ENCODE measurements at regions not wholly inside any gene's neighbourhood (a gene's known extent, or its start where the extent isn't known, plus 50 kb on each side); places are given as distances from the start of the nearest gene placed in this dataset.

DNA sequence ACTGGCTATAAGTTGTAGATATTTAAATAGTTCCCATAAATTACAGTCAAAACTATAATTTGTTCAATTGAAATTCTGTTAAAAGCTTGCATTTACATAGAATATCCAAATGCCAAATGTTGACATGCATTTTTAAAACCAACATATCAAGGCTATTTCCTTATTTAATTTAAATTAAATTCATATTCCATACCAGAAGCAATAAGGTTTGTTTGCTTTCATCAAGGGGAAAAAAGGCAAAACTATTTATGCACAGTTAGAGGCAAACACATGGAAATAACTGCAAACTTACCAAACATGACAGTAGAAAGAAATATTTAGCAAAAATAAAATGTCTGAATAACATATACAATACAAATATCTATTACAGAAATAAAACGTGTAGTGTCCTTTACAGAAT, 1581.2 kb upstream of the TENM4 start:
- no peak for DNase-seq (ENCODE audit: low spot score)

- DNase-seq (ENCODE audit: low spot score): no peak
These were observed 1569.8 kb upstream of the TENM4 start for GRCh38 chr11:81010631-81011030.

DNA sequence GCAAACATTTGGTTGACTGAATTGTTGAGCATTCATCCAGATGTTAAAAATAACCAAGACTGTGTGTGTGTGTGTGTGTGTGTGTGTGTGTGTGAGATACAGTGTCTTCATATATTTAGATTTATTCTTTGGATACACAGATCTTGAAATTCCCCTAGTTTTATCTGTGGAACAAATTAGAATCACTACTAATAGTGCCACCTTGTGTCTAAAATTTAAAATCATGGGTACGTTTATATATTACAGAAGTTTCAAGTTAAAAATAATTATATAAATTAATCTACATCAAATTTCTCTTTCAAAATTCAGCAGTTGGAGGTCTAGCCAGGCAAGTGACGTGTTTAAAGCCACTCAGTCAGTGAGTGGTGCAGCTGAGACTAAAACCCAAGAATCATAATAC, 1566.2 kb upstream of the TENM4 start:
- DNase-seq (ENCODE audit: low spot score): no peak

GRCh38 chr11:81005595-81005994, 1564.8 kb upstream of the TENM4 start:
- DNase-seq (ENCODE audit: low spot score): no peak

GRCh38 chr11:81004576-81004975, 1563.7 kb upstream of the TENM4 start:
- no peak for DNase-seq (ENCODE audit: low spot score)

GRCh38 chr11:81002374-81002773, 1561.5 kb upstream of the TENM4 start:
- DNase-seq (ENCODE audit: low spot score): no peak

GRCh38 chr11:81000735-81001134, 1559.9 kb upstream of the TENM4 start:
- DNase-seq (ENCODE audit: low spot score): no peak

DNA sequence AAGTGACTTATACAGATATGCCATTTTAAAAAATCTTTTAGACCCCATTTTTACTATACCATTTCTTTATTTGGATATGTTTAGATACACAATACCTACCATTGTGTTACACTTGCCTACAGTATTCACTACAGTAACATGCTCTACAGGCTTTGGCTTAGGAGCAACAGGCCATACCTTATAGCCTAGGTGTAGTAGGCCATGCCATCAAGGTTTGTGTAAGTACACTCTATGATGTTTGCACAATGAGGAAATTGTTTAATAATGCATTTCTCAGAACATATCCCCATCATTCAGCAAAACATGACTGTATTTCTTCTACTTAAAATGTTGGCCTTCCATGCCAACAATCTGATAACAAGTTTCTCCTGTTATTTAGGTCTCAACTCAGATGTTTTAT, 1559.5 kb upstream of the TENM4 start:
- DNase-seq (ENCODE audit: low spot score): no peak

- no peak for DNase-seq (ENCODE audit: low spot score)
These were observed 1554.7 kb upstream of the TENM4 start for GRCh38 chr11:80995523-80995922.

GRCh38 chr11:80993536-80993935, 1552.7 kb upstream of the TENM4 start:
- DNase-seq (ENCODE audit: low spot score): no peak

DNA sequence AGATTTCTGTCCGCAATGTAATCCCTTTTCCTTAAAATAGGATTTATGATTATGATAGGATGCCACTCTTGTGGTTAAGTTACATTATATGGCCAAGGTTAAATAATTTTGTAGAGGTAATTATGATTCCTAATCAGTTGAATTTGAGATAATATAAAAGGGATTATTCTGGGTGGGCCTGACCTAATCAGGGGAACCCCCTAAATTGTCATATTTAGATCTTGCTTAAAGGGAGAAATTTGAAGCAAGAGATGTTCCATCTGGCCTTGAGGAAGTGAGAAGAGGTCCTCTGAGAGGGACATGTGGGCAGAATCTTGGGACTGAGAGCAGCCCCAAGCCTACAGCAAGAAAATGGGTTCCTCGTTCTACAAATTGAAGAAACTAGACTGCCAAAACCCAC, 1550.1 kb upstream of the TENM4 start:
- no peak for DNase-seq (ENCODE audit: low spot score)

GRCh38 chr11:80987171-80987570, 1546.3 kb upstream of the TENM4 start:
- no peak for DNase-seq (ENCODE audit: low spot score)

DNA sequence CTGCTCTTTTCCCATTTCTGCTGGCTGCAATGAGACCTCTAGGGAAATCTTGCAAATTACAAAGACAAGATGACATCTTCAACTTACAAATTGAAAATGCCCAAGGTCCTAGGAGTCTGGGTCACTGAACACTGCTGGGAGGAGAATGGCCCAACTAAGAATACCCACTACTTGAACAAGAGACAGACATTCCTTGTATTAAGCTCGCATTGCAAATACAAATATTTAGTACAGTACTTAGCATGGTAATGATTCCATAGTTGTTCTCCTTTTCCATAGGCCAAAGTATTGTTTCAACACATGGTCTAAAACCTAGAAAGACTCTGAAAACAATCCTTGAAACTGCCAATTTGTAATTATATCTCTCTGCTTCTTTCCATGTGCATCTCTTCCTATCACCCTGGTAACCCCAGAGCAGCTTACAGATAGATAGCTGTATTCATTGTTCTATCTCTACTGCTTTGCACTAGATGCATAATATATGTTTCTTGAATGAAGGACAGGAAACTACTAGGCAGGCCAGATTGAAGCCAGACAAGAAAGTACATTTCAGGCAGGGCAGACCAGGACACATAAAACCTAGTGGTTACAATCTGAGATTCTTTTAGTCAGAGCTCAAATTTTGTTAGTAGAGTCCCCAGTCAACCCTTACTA, 1545.7 kb upstream of the TENM4 start:
- DNase-seq (ENCODE audit: low spot score): no peak

- no peak for DNase-seq (ENCODE audit: low spot score)
These were observed 1539.4 kb upstream of the TENM4 start for GRCh38 chr11:80980227-80980626.

DNA sequence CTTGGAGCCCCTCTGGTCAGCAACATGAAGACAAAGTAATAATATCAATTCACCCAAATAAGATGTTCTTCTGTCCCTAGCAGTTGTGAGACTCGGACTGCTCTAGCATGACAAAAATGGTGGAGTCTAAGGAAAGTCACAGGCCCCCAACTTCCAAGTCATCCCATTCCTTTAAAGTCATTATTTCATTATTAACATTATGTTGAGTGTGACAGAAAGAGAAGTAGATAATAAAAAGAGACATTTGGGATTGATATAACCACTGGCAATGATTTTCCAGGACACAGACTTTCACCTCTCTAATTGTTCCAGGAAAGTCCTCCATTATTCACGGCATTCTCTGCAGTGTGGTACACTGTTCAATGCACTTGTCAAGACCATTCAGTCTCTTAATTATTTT, 1533.0 kb upstream of the TENM4 start:
- no peak for DNase-seq (ENCODE audit: low spot score)

DNA sequence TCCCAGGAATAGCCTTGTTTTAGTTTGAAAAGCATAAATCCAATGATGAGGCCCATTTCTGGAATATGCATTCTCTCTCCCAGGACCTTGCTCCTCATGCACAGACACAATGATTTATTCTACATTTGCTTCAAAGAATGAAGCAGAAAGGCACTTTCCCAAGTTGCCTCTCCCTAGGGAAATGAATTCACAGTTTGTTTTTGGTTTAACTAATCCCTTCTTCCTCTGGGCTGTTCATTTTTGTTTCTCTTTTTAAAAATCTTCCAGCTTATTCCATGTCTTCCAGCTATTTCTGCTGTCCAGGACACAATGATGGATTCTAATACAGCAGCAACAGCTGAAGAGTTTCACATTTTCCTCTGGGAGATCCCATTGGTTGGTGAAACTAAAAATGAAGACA, 1529.2 kb upstream of the TENM4 start:
- no peak for DNase-seq (ENCODE audit: low spot score)

- DNase-seq (ENCODE audit: low spot score): no peak
These were observed 1526.8 kb upstream of the TENM4 start for GRCh38 chr11:80967649-80968048.

DNA sequence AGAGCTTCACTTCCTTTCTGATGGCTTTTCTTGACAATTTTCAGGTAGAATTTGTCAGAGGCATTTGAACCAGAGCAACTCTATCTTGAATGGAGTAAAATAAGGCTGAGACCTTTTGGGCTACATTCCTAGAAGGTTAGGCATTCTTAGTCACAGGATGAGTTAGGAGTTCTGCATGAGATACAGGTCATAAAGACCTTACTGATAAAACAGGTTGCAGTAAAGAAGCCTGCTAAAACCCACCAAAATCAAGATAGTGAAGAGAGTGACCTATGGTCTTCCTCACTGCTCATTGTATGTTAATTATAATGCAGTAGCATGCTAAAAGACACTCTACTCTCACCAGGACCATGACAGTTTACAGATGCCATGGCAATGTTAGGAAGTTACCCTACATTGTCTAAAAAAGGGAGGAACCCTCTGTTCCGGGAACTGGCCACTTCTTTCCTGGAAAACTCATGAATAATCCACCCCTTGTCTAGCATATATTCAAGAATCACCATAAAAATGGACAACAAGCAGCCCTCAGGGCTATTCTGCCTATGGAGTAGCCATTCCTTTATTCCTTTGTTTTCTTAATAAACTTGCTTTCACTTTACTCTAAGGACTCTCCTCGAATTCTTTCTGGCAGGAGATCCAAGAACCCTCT, 1519.7 kb upstream of the TENM4 start:
- no peak for DNase-seq (ENCODE audit: low spot score)

DNA sequence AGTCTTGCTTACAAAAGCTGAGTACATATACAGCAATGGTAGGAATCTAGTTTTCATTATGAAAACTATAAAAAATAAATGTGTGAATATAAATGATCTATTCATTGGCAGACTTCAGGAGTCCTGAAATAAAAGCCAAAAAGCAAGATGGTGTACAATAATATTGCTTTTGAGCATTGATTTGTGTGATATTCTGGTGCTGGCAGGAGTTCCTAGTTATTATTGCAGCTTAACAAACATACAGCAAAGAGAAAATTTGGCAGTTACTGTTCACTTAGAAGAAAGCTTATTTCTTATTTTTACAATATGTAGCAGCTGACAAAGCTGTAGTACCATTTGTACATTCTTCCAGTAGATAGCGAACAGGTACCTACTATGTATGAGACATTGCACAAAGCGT, 1518.9 kb upstream of the TENM4 start:
- DNase-seq (ENCODE audit: low spot score): no peak

DNA sequence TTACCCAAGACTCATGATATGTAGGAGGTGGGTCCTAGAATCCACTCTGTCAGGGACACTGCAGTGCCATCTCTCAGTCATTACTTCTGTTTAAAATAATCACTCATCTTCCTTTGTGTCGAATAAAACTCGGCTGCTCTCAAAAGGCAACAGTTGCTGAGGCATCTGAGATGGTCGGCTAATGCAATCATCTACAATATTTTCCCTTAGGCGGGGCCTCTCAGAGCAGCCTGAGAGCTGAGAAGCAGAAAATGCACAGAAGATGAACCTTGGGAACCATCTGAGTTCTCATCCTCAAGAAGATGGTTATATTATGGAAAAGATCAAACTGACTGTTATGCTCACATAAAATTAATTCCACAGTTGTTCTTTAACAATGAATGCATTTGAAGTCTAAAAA, 1518.2 kb upstream of the TENM4 start:
- no peak for DNase-seq (ENCODE audit: low spot score)

DNA sequence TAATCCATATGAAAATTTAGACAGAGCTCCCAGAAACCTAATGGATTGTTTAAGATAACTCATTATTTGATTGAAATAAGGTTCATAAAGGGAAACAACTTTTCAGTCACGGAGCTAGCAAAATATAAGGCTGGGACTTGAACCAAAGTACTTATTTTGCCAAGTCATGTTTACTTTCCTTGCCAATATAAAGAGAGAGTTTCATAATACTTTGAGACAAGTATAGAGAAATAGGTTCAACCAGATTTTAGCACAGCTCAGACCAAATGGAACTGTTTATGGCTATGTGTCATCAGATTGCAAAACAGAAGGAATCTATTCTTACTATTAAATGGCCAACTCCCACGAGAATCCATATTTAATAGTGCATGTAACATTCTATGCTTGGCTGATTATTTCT, 1517.5 kb upstream of the TENM4 start:
- no peak for DNase-seq (ENCODE audit: low spot score)

DNA sequence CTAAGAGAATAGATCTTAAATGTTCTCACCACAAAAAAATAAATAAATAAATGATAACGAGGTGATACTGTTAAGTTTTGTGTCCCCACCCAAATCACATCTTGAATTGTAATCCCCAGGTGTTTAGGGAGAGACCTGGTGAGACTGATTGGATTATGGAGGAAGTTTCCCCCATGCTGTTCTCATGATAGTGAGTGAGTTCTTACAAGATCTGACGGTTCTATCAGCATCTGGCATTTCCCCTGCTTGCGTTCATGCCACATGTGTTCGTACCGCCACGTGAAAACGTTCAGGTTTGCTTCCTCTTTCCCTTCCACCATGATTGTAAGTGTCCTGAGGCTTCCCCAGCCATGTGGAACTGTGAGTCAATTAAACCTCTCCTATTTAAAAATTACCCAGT, 1514.8 kb upstream of the TENM4 start:
- no peak for DNase-seq (ENCODE audit: low spot score)

- DNase-seq (ENCODE audit: low spot score): no peak
These were observed 1508.0 kb upstream of the TENM4 start for GRCh38 chr11:80948781-80949180.

DNA sequence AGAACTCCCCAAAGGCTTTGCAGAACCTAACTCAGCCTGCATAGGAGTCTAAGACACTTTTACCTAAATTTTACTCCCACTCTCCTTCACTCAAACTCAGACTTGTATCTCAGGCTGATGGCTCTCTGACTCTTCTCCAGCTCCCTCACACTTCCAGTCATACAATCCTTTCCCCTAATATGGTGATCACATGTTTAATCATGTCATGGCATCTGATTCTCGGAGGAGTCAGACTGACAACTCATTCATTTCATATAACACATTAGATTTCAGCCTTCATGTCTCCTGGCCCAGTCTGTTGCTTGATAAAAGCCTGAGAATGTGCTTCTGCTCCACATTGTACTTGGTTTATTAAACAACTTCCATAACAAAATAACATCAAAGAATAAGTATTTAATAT, 1503.9 kb upstream of the TENM4 start:
- DNase-seq (ENCODE audit: low spot score): no peak
